ENCODE measurements at regions not wholly inside any gene's neighbourhood (a gene's known extent, or its start where the extent isn't known, plus 50 kb on each side); places are given as distances from the start of the nearest gene placed in this dataset.
"Not testable (repeated sequence)": the region's sequence is repeated elsewhere in the genome, so short reads cannot be mapped to it uniquely, and the experiment has no call there.

GRCh38 chr22:27240298-27241075 lies 561.1 kb downstream of the MN1 start:
- DNase-seq, result no peak

DNA sequence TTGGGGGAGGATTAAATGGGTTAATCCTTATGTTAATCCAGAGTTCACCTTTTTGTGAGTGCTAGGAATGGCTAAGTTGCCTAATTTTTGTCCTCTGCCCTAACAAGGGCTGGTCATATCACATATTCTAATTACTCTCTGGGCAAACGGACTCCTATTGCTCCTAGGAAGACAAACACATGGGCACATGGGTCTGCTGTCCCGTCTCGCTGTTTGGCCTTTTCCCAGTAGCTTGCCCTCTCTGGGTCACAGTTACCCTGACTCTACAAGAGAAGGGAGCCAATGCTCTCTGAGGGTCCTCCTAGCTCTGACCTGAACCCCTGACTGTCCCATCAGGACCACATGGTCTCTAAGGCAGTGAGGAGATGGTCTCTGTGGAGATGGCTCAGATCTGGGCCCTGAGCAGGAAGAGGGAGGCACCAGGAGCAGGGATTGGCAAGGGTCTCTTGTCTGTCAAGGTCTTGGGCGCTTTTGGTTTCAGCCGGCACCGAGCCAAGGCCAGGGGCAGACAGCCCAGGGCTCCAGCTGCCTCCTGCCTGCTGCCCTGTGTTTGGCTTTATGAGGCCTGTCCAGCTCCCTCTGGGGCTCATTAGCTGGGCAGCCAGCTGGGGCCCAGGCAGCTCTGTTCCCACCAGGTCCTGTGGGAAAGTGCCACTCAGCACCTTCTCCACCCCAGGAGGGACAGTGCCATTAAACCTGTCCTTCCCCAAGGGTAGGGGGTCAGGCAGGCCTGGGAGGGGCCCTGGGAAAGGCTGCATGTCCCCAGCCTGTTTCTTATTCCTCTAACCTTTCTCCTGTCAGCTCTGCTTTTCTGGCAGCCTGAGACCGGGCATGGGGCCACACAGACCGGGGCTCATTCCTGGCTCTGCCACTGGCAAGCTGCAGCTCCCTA lies 559.9 kb downstream of the MN1 start:
- DNase-seq, result no peak

DNA sequence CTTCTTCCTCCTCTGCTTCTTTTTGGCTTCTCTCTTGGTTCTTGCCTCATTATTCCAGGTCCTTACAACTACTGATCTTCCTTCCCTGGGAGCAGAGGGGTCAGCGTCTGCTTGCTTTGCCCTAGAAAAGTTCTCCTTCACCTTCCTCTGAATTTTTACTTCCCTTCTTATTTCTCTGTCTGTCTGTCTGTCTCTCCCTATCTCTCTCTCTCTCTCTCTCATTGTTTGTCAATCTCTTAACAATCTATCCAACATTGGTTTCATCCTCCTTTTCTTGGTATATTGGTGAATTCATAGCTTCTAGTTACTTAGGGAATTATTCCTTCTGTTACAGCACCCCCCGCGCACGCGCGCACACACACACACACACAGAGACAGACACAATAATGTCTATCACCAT lies 559.1 kb downstream of the MN1 start:
- DNase-seq, result no peak

GRCh38 chr22:27242917-27243589 lies 558.5 kb downstream of the MN1 start:
- DNase-seq, result no peak

DNA sequence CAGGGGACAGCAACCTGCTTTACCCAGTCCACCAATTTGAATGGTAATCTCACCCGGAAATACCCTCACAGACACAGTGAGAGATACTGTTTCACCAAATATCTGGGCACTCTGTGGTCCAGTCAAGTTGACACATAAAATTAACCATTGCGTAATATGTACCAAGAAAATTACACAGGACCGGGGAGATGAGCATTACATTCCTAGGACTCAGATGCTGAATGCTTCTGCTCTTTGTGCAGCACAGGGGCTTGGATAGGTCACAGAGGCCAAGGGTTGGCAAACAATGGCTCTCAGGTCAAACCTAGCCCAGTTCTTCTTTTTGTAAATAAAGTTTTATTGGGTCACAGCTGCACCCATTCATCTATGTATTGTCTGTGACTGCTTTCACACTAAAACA lies 557.2 kb downstream of the MN1 start:
- DNase-seq, result no peak

DNA sequence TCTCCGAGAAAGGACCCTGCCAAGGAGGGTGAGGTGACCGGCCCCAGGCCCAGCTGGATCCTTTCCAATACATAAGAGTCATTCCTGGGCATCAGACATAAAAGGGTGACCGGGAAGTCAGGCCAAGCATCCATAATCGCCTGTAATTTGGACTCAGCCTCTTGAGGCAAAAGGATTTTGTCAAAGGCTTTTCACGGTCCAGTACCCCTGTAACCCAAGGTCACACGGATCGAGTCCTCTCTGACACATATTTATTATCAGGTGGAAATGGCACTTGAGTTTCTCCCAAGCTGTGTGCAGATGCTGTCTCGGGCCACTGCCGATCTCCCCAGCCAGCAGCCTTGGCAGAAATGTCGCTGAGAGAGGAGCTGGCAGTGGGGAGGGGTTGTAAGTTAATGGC lies 556.5 kb downstream of the MN1 start:
- no peak for DNase-seq

GRCh38 chr22:27246558-27246957 lies 555.0 kb downstream of the MN1 start:
- DNase-seq, result no peak

- DNase-seq, result peak; percentile 34
Observed at GRCh38 chr22:27247701-27248434, 553.7 kb downstream of the MN1 start.

DNA sequence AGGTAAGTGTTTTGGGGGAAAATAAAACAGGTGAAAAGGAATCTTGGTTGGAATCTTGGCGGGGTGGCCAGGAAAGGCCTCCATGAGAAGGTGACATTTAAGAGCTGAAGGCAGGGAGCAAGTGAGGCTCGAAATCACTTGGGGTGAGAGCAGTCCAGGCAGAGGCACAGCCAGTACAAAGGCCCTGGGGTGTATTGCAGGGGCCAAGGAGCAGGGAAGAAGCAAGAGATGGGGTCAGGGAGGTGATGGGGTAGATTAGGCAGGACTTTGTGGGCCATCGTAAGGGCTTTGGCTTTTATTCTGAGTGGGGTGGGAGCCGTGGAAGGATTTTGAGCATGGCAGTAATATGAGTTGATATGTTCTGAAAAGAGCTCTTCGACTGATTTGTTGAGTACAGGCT lies 551.1 kb downstream of the MN1 start:
- DNase-seq, result no peak

DNA sequence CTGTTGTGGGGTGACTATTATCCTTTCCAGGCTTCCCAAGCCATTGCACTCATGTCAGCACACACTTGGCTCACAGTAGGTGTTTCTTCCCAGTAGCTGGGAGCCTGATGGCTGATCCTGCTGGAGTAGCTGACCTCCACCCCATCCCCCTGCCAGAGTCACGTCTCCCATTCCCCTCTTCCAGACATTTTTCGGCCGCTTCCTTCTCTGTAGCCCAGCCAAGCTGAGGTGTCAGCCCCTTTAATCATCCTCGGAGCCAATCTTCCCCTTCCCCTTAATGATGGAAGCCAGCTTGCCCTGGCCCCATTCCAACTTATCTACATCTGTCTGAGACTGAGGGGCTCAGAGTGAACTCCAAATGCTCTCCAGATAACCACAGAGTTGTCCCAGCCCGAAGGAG lies 550.7 kb downstream of the MN1 start:
- DNase-seq, result no peak

GRCh38 chr22:27251563-27251962 lies 550.0 kb downstream of the MN1 start:
- DNase-seq, result no peak

GRCh38 chr22:27252282-27253049 lies 549.1 kb downstream of the MN1 start:
- peak; percentile 38 for DNase-seq

GRCh38 chr22:27253108-27253902 lies 548.3 kb downstream of the MN1 start:
- DNase-seq, result no peak

DNA sequence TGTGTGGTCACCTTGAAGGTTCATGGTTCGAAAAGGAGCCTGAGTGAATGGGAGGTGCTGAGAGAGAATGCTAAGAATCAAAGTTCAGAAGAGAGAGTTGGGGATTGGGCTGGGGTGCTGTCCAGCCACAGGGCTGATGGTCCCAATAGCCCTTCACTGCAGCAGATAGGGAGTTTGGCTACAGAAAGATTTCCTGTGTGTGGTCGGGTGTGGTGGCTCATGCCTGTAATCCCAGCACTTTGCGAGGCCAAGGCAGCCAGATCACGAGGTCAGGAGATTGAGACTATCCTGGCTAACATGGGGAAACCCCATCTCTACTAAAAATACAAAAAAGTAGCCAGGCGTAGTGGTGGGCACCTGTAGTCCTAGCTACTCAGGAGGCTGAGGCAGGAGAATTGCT lies 547.5 kb downstream of the MN1 start:
- not testable (repeated sequence) for DNase-seq

DNA sequence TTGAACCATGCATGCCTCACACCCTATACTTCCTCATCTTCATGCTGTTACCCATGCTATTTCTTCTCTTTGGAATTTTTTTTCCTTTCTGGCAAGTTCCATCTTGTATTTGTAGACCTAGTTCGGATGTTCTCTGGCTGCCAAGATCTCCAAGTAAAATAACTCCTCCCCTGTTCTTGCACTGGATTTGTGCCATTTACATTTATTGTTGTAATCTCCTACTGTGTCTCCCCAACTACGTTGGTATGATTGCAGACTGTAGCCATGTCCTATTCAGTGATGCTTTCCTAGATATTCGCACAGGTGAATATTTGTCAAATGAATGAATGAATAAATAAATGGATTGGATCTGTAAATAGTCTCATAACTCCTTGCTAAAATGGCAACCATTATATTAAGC lies 546.0 kb downstream of the MN1 start:
- DNase-seq, result no peak

- no peak for DNase-seq
Observed at GRCh38 chr22:27257987-27258386, 543.6 kb downstream of the MN1 start.

DNA sequence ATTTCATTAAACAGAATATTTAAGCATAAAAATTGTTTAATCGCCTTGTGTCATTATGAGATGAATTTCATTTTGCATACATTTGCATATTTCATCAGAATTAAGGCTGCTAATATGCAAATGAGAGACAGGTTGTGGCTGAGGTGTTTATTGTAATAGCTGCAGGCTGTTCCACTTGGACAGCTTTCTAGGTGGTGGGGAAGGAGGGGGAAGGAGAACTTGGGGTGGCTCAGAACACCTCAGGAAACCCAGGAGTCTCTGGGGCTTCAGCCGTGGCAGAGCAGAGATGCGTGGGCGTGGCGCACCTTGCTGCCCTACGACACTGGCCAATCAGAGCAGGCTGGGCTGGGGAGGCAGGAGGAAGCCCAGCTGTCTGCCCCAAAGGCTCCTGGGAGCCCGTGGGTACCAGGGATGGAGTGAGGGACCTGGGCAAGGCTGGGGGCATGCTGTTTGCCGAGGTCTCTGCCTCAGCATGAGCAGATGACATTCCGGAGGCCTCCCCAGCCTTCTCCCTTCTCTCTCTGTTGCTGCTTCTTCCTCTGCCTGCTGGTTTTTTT lies 542.9 kb downstream of the MN1 start:
- no peak for DNase-seq

DNA sequence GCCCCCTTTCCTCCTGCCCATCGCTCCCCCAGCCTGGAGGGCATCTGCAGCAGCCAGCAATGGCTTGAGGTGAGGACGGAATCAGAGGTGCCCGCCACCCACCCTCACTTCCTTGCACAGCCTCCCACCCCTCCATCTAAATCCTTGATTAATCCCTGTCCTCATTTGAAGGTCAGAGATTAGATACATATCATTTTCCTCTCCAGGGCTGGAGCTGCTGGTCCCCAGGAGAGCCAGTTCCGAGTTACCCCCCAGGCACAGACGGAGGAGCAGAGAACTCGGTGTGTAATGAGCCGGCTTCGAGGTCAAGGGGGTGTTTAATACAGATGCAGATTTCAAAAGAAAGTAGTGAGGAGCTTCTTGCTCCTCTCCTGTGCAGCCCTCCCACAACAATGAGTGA lies 542.1 kb downstream of the MN1 start:
- DNase-seq, result no peak

DNA sequence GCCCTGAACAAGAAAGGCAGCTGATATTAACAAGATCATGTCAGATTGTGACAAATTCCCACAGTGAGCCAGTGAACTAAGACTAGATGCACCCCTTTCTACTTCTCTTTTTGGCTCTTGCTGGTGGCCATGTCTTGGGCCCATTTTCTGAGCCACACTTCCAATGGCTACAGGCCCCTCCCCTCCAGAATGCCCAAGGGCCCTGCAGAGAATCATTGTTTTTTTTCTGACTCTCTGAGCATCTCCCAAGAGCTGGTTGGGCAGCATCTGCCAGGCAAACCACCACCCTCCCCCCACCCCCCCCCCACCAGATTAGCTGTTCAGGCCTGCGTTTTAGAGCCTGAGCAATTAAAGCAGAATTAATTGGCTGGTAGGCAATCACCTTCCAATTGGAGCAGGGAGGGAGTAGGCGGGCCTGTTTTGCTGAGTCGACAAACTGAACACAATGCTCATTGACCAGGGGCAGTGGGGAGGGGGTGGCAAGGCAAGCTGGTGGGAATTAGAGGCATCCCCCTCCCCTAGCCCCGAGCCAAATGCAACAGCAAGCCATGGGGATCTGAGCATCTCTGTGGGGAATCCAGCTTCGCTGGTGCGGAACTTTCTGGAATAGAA lies 541.4 kb downstream of the MN1 start:
- DNase-seq, result no peak

DNA sequence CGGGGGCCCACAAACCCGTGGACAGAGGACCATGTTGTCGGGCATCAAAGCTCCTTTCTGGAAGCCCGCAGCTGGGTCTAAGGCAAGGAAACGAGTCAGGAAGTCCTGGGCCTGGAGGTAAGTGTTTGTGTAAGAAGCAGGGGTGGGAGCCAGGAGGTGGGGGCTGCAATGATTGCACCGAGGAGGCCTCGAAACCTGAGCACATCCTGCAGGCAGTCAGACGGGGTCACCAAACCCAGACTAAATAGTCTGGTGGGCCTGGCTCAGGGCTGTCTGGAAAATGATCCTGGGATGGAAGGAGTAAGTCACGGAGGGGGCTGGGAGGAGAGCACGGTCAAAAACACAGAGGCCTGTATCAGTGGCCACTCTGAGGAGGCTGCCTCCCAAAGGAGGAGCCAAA lies 539.2 kb downstream of the MN1 start:
- DNase-seq, result no peak

- DNase-seq, result no peak
Observed at GRCh38 chr22:27264184-27264583, 537.4 kb downstream of the MN1 start.
